ENCODE measurements at regions not wholly inside any gene's neighbourhood (a gene's known extent, or its start where the extent isn't known, plus 50 kb on each side); places are given as distances from the start of the nearest gene placed in this dataset.

DNA sequence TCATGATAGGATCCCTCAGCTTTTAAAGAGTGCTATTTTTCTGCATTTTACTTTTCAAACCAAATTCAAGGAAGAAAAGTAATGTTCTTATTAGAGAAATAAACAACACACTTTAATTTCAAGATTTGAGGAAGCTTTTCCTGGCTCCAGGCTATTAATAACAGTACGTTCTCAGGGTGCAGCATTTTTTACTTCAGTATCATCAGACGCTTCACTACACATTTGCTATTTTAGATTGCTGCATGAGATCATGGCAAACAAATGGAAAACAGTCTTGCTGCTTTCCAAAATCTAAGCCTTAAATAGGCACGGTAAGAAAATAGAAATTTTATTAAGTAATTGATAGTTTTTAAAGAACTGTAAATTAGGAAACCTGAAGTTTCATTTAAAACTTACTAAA lies 253.6 kb upstream of the EXOC2 start:
- H3K4me3 Mint-ChIP-seq: no peak overlapping the region
- peaks cover 3% of the 10 kb centered on the region for H3K9me3 Mint-ChIP-seq
- no peaks in the 10 kb centered on the region for H3K27me3 Mint-ChIP-seq (ENCODE audit: insufficient read depth, low read depth)
- H3F3A ChIP-seq (ENCODE audit: low read depth): no peaks in the 10 kb centered on the region
- no peak for DNase-seq (ENCODE audit: low spot score)
- H3K27ac ChIP-seq: no peak overlapping the region
- no peaks in the 10 kb centered on the region for H4K20me1 ChIP-seq (ENCODE audit: low read depth)
- H3K79me2 ChIP-seq (ENCODE audit: low read depth): no peaks in the 10 kb centered on the region
- no peaks in the 10 kb centered on the region for H3K4me1 ChIP-seq
- no peaks in the 10 kb centered on the region for H3K36me3 ChIP-seq
- no peak overlapping the region for H2AFZ ChIP-seq (replicated peaks)
- H3K27me3 ChIP-seq: no peaks in the 10 kb centered on the region
- H3K27ac Mint-ChIP-seq: no peak overlapping the region
- no peak overlapping the region for H3K4me3 ChIP-seq
- H3K36me3 Mint-ChIP-seq: no peaks in the 10 kb centered on the region
- peaks cover 9% of the 10 kb centered on the region for H3K9me3 ChIP-seq (ENCODE audit: low read depth)
- TF ChIP-seq EZH2phosphoT487 (IDR thresholded peaks at IDR 0.05): no peak
- TF ChIP-seq EZH2 (IDR thresholded peaks at IDR 0.05): no peak
- TF ChIP-seq, protein P1, sequence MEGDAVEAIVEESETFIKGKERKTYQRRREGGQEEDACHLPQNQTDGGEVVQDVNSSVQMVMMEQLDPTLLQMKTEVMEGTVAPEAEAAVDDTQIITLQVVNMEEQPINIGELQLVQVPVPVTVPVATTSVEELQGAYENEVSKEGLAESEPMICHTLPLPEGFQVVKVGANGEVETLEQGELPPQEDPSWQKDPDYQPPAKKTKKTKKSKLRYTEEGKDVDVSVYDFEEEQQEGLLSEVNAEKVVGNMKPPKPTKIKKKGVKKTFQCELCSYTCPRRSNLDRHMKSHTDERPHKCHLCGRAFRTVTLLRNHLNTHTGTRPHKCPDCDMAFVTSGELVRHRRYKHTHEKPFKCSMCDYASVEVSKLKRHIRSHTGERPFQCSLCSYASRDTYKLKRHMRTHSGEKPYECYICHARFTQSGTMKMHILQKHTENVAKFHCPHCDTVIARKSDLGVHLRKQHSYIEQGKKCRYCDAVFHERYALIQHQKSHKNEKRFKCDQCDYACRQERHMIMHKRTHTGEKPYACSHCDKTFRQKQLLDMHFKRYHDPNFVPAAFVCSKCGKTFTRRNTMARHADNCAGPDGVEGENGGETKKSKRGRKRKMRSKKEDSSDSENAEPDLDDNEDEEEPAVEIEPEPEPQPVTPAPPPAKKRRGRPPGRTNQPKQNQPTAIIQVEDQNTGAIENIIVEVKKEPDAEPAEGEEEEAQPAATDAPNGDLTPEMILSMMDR (IDR thresholded peaks at IDR 0.05): no peak
- no peak overlapping the region for H3K9ac ChIP-seq
- no peak overlapping the region for H3K4me2 ChIP-seq
- H3K4me1 Mint-ChIP-seq: peaks cover 7% of the 10 kb centered on the region

DNA sequence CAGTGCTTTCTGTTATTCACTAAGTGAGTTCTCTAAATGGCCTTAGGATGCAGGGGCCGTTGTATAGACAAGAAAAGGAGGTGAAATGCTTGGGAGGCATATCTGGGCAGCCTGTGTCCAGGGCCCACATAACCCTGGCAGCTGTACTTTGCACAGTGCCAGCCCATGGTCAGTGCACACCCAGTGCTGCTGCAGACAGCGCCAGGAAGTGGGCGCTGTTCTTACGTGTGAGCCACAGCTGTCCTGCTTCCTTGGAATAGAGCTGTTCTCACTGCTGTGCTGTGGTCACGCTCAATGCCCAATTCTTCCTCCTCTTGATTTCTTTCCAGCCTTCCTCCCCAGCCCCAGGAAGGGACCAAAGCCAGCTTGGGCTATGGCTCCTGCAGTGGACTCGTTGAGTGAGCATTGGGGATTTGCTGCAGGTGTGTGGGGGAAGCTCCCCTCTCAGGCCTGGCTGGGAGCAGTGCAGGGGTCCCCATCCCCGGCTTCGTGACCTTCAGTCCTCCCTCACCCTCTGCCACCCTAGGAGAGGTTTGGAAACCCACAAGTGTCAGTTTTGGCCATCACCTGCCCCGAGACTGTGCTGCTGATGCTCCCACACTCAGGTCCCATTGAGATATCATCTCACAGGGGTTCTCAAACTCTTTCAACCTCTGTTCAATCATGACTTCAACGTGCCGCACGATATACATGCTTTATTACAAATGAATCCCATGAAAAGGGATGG lies 246.8 kb upstream of the EXOC2 start:
- TF ChIP-seq, protein P1 (IDR thresholded peaks at IDR 0.05): no peak
- TF ChIP-seq EZH2 (IDR thresholded peaks at IDR 0.05): no peak
- TF ChIP-seq EZH2phosphoT487 (IDR thresholded peaks at IDR 0.05): no peak
- H3K27me3 Mint-ChIP-seq (ENCODE audit: insufficient read depth, low read depth): peaks cover 3% of the 10 kb centered on the region

DNA sequence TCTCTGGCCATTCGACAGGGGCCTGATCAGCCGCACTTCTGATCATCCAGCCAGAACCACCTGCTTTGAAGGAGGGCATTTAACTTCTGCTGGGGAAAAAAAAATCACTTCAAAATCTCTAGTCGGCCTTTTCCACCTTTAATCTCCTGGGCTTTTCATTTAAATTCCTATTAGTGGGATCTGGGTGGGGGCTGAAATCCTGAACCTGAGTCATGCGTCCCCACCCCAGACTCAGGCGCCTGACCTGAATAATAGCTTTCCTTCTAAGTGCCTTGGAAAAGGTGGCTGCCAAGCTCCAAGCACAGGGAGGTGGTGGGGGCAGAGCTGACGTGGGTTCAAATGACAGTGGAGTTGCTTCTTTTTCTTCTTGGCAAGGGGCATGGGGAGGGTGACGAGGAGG lies 246.0 kb upstream of the EXOC2 start:
- H3K79me2 ChIP-seq (ENCODE audit: low read depth): no peaks in the 10 kb centered on the region
- H3K4me3 ChIP-seq: no peak overlapping the region
- no peaks in the 10 kb centered on the region for H3K27me3 ChIP-seq
- Mint-ChIP-seq H3K9me3 (peaks cover 3% of the 10 kb centered on the region), H3K4me3 (no peak overlapping the region), H3K27me3 (ENCODE audit: insufficient read depth, low read depth) (peaks cover 5% of the 10 kb centered on the region), H3K4me1 (peaks cover 21% of the 10 kb centered on the region), H3K27ac (no peak overlapping the region), H3K36me3 (no peaks in the 10 kb centered on the region)
- no peaks in the 10 kb centered on the region for H3F3A ChIP-seq (ENCODE audit: low read depth)
- no peaks in the 10 kb centered on the region for H4K20me1 ChIP-seq (ENCODE audit: low read depth)
- H3K4me2 ChIP-seq: no peak overlapping the region
- H3K36me3 ChIP-seq: no peaks in the 10 kb centered on the region
- no peak for DNase-seq (ENCODE audit: low spot score)
- H3K9ac ChIP-seq: no peak overlapping the region
- no peak for TF ChIP-seq EZH2 (IDR thresholded peaks at IDR 0.05)
- no peaks in the 10 kb centered on the region for H3K4me1 ChIP-seq
- H3K9me3 ChIP-seq (ENCODE audit: low read depth): no peaks in the 10 kb centered on the region
- H2AFZ ChIP-seq (replicated peaks): no peak overlapping the region
- H3K27ac ChIP-seq: no peak overlapping the region

More for the DNA sequence above, 246.8 kb upstream of the EXOC2 start:
- H3K4me2 ChIP-seq: no peak overlapping the region
- H3K4me1 Mint-ChIP-seq: peaks cover 24% of the 10 kb centered on the region
- no peaks in the 10 kb centered on the region for H4K20me1 ChIP-seq (ENCODE audit: low read depth)
- H3K27ac ChIP-seq: no peak overlapping the region
- H3K9ac ChIP-seq: no peak overlapping the region
- H3K36me3 Mint-ChIP-seq: no peaks in the 10 kb centered on the region
- no peaks in the 10 kb centered on the region for H3F3A ChIP-seq (ENCODE audit: low read depth)
- no peaks in the 10 kb centered on the region for H3K4me1 ChIP-seq
- H3K27ac Mint-ChIP-seq: no peak overlapping the region
- peaks cover 3% of the 10 kb centered on the region for H3K9me3 Mint-ChIP-seq
- H3K9me3 ChIP-seq (ENCODE audit: low read depth): peaks cover 6% of the 10 kb centered on the region
- no peaks in the 10 kb centered on the region for H3K27me3 ChIP-seq
- no peak overlapping the region for H3K4me3 ChIP-seq
- no peak for DNase-seq (ENCODE audit: low spot score)
- no peak overlapping the region for H2AFZ ChIP-seq (replicated peaks)
- no peak overlapping the region for H3K4me3 Mint-ChIP-seq
- H3K79me2 ChIP-seq (ENCODE audit: low read depth): no peaks in the 10 kb centered on the region
- no peaks in the 10 kb centered on the region for H3K36me3 ChIP-seq

GRCh38 chr6:938271-938905 lies 245.4 kb upstream of the EXOC2 start:
- Mint-ChIP-seq H3K27ac (no peak overlapping the region), H3K4me1 (peaks cover 21% of the 10 kb centered on the region), H3K27me3 (ENCODE audit: insufficient read depth, low read depth) (peaks cover 5% of the 10 kb centered on the region), H3K4me3 (no peak overlapping the region), H3K9me3 (peaks cover 3% of the 10 kb centered on the region), H3K36me3 (no peaks in the 10 kb centered on the region)
- Histone ChIP-seq H3K9ac (no peak overlapping the region), H2AFZ (replicated peaks) (no peak overlapping the region), H3F3A (ENCODE audit: low read depth) (no peaks in the 10 kb centered on the region), H3K4me3 (no peak overlapping the region), H3K4me2 (no peak overlapping the region), H3K36me3 (no peaks in the 10 kb centered on the region), H3K9me3 (ENCODE audit: low read depth) (no peaks in the 10 kb centered on the region), H3K27me3 (no peaks in the 10 kb centered on the region), H3K27ac (no peak overlapping the region), H3K4me1 (no peaks in the 10 kb centered on the region), H4K20me1 (ENCODE audit: low read depth) (no peaks in the 10 kb centered on the region), H3K79me2 (ENCODE audit: low read depth) (no peaks in the 10 kb centered on the region)
- TF ChIP-seq EZH2 (IDR thresholded peaks at IDR 0.05): no peak
- DNase-seq (ENCODE audit: low spot score): no peak
